HG03378 (cell line): ENCODE measurements at regions not wholly inside any gene's neighbourhood (a gene's known extent, or its start where the extent isn't known, plus 50 kb on each side); places are given as distances from the start of the nearest gene placed in this dataset.
"Not testable (repeated sequence)": the region's sequence is repeated elsewhere in the genome, so short reads cannot be mapped to it uniquely, and the experiment has no call there.

Source experiments
- ATAC-seq: cut with Tn5 transposase; IDR thresholded peaks from one replicate; pipeline ENCODE4 v1.9.1; 2021; ENCODE audit warnings: mild to moderate bottlenecking, moderate library complexity; ENCODE audit not compliant: unreplicated experiment

DNA sequence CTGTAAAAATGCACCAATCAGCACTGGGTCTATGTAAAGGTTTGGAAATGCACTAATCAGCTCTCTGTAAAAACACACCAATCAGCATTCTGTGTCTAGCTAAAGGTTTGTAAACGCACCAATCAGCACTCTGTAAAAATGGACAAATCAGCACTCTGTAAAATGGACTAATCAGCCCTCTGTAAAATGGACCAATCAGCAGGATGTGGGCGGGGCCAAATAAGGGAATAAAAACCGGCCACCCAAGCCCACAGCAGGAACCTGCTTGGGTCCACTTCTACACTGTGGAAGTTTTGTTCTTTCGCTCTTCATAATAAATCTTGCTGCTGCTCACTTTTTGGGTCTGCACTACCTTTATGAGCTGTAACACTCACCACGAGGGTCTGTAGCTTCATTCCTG, 101.0 kb downstream of the SMC2 start:
- not testable (repeated sequence) for ATAC-seq

DNA sequence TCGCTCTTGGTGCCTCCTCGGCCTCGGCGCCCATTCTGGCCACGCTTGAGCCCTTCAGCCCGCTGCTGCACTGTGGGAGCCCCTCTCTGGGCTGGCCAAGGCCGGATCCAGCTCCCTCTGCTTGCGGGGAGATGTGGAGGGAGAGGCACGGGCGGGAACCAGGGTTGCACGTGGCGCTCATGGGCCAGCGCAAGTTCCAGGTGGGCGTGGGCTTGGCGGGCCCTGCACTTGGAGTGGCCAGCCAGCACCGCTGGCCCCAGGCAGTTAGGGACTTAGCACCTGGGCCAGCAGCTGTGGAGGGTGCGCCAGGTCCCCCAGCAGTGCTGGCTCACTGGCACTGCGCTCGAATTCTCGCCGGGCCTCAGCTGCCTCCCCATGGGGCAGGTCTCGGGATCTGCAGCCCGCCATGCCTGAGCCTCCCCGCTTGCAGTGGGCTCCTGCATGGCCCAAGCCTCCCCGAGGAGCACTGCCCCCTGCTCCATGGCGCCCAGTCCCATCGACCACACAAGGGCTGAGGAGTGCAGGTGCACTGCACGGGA, 106.4 kb downstream of the SMC2 start:
- no peak for ATAC-seq

DNA sequence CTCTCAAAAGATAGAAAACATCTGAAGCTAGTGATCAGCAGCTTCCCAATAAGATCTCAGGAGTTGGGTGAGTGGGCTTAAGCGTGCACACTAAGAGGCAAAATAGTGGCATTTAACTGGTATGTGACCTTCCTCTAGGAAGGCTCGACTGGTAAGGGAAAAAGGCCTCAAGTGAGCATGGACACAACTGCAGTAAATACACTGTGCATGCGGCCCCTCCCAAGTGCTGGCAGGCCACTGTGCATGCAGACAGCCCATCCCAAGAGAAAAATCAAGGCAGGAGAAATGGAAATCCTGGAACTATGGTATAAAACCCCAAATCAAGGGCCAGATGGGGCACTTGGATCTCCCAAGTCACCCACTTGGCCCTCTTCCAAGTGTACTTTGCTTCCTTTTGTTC, 112.7 kb downstream of the SMC2 start:
- ATAC-seq, result no peak

DNA sequence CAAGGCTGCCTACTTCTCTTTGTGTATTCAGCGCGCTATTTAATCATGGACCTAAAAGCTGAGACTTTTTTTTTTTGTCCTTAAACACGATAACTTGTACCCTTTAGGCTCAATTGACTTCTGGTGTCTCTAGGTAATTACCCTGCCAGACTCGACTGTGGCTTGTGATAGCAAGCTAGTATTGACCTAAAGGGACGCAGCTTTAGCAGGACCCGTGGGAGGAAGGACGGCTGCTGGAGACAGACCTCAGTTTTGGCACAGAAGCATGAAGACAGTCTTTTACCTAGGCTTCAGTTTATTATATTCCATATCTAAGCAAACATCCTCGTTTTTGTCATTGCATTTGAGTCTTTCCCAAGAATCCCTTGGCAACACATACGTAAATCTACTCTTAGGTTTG, 115.3 kb downstream of the SMC2 start:
- no peak for ATAC-seq

DNA sequence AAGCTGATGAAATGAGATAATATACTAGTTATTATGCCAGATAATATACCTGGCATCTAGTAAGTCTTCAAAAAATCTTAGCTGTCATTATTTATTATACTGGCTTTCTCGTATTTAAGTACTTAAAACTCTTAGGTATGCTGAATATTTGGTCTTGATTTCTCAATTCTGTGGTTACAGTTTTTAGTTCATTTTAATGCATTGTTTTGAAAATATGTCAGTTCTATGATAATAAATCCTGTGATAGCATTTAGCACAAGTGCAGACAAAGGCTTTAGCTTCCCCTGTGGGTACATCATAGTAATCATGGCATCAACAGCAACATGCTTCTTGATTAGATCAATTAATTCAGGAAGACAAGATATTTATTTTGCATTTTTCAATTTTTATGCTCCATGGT, 133.0 kb downstream of the SMC2 start:
- no peak for ATAC-seq

DNA sequence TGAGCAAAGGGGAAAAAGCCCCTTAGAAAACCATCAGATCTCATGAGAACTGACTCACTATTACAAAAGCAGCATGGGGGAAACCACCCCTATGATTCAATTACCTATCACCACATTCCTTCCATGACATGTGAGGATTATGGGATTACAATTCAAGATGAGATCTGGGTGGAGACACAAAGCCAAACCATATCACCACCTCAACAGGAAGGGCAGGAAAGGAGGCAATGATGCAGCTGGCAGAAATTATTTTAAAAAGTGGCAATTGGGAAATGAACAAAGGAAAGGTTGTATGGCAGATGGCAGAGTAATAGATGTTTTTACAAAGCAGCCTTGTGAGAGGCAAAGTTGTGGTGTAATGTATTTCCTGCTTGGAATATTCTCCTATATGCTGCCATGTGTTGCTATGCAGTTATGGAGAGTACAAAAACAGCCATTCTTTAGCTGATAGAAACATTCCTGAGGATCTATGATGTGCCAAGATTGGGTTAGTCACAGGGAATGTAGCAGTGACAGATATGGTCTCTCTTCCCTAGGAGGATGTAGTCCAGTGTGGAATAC, 138.8 kb downstream of the SMC2 start:
- no peak for ATAC-seq

DNA sequence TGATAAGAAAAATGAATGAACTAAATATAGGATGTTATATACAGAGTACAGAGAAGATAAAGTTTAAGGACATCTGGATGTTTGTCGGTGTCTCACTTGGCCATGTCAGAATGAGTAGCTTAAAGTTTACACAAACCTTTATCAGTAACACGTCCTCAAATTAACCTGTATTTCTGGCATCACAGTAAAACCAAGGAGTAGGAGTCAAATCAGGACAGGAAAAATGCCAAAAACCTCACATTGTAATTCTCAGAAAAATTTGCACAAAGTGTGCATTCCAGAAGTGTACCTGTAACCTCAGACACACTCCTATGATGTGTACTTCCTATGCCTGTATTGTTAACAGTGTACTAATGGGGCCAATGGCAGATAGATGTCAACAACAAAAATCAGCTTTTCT, 139.3 kb downstream of the SMC2 start:
- ATAC-seq, result no peak

DNA sequence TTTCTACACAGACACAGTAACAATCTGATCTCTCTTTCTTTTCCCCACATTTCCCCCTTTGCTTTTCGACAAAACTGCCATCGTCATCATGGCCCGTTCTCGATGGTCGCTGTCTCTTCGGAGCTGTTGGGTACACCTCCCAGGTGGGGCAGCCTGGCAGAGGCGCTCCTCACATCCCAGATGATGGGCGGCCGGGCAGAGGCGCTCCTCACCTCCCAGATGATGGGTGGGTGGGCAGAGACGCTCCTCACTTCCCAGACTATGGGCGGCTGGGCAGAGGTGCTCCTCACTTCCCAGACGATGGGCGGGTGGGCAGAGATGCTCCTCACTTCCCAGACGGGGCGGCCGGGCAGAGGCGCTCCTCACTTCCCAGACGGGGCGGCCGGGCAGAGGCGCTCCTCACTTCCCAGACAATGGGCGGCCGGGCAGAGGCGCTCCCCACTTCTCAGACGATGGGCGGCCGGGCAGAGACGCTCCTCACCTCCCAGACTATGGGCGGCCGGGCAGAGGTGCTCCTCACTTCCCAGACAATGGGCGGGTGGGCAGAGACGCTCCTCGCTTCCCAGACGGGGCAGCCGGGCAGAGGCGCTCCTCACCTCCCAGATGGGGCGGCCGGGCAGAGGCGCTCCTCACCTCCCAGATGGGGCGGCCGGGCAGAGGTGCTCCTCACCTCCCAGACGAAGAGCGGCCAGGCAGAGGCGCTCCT, 140.7 kb downstream of the SMC2 start:
- ATAC-seq, result not testable (repeated sequence)

DNA sequence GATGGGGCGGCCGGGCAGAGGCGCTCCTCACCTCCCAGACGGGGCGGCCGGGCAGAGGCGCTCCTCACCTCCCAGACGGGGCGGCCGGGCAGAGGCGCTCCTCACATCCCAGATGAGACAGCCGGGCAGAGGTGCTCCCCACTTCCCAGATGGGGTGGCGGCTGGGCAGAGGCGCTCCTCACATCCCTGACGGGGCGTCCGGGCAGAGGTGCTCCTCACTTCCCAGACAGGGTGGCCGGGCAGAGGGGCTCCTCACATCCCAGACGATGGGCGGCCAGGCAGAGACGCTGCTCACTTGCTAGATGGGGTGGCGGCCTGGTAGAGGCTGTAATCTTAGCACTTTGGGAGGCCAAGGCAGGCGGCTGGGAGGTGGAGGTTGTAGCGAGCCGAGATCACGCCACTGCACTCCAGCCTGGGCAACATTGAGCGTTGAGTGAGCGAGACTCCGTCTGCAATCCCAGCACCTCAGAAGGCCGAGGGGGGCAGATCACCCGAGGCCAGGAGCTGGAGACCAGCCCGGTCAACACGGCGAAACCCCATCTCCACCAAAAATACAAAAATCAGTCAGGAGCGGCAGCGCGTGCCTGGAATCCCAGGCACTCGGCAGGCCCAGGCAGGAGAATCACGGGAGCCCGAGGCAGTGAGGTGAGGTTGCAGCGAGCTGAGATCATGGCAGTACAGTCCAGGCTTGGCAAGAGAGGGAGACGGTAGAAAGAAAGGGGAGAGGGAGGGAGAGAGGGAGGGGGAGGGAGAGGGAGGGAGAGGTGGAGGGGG, 141.4 kb downstream of the SMC2 start:
- not testable (repeated sequence) for ATAC-seq

DNA sequence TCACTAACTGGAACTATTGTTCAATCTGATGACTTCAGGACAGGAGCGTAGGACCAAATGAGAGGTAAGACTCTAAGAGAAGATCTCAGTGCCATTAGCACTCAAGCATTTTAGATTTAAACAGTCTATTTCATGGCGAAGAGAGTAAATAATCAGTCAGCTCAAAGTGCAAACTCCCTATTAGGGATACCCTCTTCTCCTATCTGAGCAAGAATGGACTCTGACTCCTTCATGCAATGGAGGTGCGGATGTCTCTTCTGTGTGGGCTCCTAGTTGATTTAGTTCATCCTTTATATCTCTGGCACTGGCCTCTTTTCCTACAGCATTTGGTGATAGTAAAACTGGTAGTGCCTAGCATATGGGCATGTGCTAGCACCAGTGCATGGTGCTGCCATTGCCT, 144.6 kb downstream of the SMC2 start:
- ATAC-seq, result no peak

DNA sequence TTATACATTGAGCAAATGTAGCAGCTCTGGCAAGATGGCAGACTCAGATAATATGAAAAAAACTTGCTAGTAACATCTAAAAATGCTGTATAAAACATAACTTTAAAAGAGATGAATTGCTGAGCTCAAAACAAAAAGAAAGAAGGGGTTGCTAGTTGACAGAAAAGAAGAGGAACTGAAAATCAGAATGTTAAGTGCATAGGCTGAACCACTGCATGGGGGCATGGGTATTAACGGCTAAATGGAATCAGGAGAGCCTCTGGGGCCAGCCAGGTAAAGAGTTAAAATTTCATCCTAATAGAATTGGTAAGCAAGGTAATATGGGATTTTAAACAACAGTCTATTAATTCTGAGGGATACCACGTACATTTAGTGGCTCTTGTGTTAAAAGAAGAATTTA, 146.8 kb downstream of the SMC2 start:
- no peak for ATAC-seq

DNA sequence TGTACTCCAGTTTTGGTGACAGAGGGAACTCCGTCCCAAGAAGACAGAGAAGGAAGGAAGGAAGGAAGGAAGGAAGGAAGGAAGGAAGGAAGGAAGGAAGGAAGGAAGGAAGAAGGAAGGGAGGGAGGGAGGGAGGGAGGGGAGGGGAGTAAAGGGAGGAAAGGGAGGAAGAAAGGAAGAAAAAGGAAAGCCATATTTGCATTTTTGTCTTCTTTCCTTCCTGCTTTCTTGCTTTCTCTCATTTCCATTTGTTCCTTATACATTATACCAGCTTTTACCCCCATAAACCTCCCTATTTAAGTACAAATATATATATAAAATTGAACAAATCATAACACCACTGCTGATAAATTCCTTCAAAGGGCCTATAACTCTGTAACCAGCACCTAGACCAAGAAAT, 151.8 kb downstream of the SMC2 start:
- no peak for ATAC-seq

DNA sequence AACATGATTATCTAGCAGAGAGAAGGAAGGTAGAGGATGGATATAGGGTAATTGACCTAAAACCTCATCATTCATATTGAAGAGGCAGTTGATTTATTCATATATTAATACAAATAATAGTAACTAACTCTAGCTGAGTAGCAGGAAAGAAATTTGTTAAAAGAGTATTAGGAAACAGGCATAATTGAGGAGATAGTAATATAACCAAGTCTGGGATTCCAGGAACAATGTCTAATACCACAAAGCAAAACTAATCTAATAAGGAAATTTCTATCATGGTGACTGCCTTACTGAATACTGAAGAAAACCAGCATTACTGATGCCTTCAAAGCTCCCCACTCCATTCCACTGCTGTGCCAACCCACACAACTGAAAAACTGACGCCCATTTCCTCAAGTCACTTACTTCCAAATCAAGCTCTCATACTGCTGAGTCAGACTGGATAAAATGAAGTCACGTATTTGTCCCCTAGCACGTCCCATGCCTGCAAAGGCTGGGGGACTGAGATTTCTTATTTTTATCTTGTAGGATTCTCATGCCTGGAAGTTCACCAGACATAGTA, 153.9 kb downstream of the SMC2 start:
- ATAC-seq, result no peak

DNA sequence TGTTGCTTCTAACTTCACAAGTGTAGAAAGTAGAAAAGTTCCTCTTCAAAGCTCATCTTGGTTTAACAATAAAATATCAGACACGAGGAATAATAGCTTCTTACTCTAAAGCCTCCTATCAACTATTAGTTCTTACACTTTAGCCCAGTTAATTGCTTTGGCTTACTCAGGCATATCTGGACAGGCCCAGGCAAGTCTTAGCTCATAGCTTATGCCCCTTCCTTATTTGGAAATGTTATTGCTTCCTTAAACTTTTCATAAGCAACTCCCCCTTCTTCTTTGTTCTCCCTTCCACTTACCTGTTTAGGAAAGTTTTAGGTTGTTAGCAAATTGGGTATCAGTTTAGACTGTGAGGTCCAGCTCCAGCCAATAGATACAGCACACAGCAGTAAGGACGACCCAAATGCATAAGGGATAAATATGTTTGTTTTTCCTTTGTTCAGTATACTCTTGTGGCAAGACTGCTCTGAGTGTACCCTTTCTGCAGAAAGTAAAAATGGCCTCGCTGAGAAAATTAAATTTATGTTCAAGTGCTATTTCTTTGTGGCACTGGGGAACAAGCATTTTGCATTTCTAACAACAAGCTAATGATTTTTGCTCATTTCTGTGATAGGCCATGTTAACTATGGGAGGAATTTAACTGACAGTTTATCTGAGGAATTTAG, 162.1 kb downstream of the SMC2 start:
- ATAC-seq, result no peak

DNA sequence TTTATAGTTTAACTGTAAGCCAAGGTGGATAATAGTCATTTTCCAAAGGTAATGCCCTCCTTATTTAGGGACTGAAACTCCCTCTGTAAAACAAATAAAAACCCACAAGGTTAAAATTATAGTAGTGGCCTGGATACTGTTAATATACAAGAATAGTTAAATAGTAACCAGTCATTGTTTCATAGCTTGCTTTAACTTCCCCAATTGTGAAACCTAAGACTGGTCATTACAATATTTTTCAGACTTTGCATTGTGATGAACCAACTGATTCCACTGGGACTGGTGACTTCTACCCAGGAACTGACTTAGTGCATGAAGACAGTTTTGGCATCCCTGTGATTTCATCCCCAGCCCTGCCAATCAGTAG, 162.6 kb downstream of the SMC2 start:
- no peak for ATAC-seq

DNA sequence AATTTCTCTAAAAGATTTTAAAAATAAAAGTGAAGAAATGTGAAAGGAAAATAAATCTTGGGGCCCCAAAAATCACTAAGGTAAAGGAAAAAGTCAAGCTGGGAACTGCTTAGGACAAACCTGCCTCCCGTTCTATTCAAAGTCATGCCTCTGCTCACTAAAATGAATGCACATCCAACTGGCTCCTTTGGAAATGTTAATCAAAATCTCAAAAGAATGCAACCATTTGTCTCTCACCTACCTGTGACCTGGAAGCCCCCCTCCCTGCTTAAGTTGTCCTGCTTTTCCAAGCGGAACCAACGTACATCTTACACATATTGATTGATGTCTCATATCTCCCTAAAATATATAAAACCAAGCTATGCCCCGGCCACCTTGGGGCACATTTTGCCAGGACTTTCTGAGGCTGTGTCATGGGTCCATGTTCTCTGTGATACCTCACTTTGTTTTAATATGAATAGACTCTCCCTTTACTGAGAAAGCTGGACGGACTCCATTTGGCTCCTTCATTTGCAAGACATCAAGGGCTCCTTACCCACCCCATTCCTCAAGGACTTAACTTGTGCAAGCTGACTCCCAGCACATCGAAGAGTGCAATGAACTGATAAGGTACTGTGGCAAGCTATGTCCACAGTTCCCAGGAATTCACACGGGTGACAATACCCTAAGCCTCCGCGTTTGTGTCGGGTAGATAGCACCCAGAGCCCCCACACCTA, 164.3 kb downstream of the SMC2 start:
- ATAC-seq, result no peak

DNA sequence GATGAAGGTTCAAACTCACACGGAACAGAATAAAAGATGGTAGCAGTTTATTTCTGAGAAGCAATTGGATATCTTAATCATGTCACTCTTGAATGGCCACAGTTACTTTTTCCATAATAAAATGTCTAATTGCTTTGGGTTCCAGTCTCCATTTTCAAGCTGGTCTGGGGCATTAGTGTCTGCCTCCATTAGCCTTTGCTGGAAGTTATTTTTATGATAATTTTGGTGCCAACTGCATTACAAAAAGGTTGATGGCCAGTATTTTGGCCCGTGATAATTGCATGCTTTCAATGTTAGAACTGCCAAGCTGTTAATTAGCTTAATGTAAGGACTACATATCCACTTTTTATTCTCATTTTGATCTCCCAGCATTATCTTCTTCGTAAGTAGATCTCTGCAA, 165.9 kb downstream of the SMC2 start:
- ATAC-seq, result no peak

DNA sequence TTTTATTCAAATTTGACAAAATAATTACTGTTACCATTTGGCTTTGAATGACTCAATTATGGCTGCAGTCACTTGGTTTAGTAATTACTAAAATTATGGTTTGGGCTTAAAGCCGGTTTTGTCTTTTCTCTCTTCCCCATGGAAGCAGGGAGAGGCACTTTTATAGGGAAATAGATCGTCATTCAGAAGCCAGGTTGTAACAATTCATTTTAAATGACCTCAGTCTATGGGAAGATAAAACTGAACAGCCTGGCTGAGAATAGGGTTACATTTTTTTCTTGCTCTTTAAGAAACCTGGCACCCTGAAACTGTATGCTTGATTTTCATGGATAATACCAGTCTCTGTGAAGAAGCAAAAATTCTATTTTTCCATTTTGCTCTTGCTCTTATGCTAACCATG, 169.8 kb downstream of the SMC2 start:
- ATAC-seq, result no peak

DNA sequence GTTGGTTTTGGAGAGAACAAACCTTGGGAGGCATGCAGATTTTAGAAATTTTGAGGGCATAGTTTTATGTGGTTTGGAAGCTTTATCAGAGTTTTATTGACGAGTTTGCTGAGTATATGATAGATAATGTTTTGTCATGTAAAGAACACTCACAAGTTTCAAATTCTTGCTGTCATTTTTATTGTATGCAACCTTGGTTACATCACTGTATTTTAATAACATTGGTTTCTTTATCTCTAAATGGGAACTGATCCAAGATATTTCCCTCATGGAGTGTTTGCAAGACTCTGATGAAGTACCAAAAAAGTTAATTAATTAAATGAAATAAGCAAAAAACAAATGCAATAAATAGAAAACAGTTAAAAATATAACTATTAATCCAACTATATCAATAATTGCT, 170.3 kb downstream of the SMC2 start:
- no peak for ATAC-seq

DNA sequence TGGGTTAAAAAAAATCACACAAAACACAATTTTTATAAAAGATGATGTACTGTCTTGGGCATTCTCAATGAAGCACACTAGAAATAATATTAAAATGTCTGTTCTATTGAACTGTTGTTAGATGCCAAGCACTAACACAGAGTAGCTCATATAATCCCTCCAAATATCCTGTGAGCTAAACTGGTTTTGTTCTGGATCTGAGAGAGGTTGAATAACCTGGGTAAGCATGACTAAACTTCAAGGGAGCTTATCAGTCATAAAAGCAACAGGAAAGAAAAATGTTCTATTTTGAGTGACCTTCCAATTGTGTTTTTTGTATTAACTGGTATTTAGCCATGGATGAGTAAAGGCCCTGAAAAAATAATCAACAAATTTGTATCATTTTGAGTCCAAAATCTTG, 175.3 kb downstream of the SMC2 start:
- ATAC-seq, result no peak
